HuH-7 (cell line): ENCODE measurements at regions not wholly inside any gene's neighbourhood (a gene's known extent, or its start where the extent isn't known, plus 50 kb on each side); places are given as distances from the start of the nearest gene placed in this dataset.
A peak's percentile ranks its signal among the peaks of the same experiment; 100 is the strongest.
"Not testable (repeated sequence)": the region's sequence is repeated elsewhere in the genome, so short reads cannot be mapped to it uniquely, and the experiment has no call there.

Source experiments
- DNase-seq: peaks from one replicate; pipeline ENCODE4 v3.0.0; 2011; ENCODE audit warnings: low spot score

- DNase-seq = no peak
Measured at GRCh38 chr10:5268743-5269142, 72.1 kb downstream of the AKR1C4 start.

GRCh38 chr10:5269791-5270190, 73.2 kb downstream of the AKR1C4 start:
- DNase-seq = no peak

- no peak for DNase-seq
Measured at GRCh38 chr10:5271526-5271925, 74.9 kb downstream of the AKR1C4 start.

GRCh38 chr10:5272065-5272803, 75.6 kb downstream of the AKR1C4 start:
- no peak for DNase-seq

- no peak for DNase-seq
Measured at GRCh38 chr10:5274795-5275194, 78.2 kb downstream of the AKR1C4 start.

GRCh38 chr10:5281356-5281755, 83.4 kb upstream of the UCN3 start:
- no peak for DNase-seq

GRCh38 chr10:5282137-5282536, 82.6 kb upstream of the UCN3 start:
- no peak for DNase-seq

GRCh38 chr10:5283305-5284158, 81.2 kb upstream of the UCN3 start:
- peak; percentile 57 for DNase-seq

- no peak for DNase-seq
Measured at GRCh38 chr10:5284311-5285057, 80.3 kb upstream of the UCN3 start.

- no peak for DNase-seq
Measured at GRCh38 chr10:5285186-5285585, 79.6 kb upstream of the UCN3 start.

- no peak for DNase-seq
Measured at GRCh38 chr10:5288359-5288758, 76.4 kb upstream of the UCN3 start.

GRCh38 chr10:5289228-5289627, 75.5 kb upstream of the UCN3 start:
- DNase-seq = not testable (repeated sequence)

- DNase-seq = no peak
Measured at GRCh38 chr10:5291501-5292195, 73.1 kb upstream of the UCN3 start.

GRCh38 chr10:5292196-5292735, 72.5 kb upstream of the UCN3 start:
- no peak for DNase-seq

GRCh38 chr10:5292970-5293369, 71.8 kb upstream of the UCN3 start:
- not testable (repeated sequence) for DNase-seq

- DNase-seq = peak; percentile 48
Measured at GRCh38 chr10:5293691-5294550, 70.8 kb upstream of the UCN3 start.

GRCh38 chr10:5297466-5297865, 67.3 kb upstream of the UCN3 start:
- no peak for DNase-seq

GRCh38 chr10:5297996-5298395, 66.8 kb upstream of the UCN3 start:
- DNase-seq = no peak

GRCh38 chr10:5299950-5300349, 64.8 kb upstream of the UCN3 start:
- no peak for DNase-seq

- DNase-seq = no peak
Measured at GRCh38 chr10:5303504-5303903, 61.3 kb upstream of the UCN3 start.

GRCh38 chr10:5305374-5305773, 59.4 kb upstream of the UCN3 start:
- no peak for DNase-seq
